ENCODE measurements at regions not wholly inside any gene's neighbourhood (a gene's known extent, or its start where the extent isn't known, plus 50 kb on each side); places are given as distances from the start of the nearest gene placed in this dataset.

GRCh38 chr22:19574247-19574646 lies 50.0 kb upstream of the CLDN5 start:
- DNase-seq (ENCODE audit: insufficient read length, low spot score) (no peak), FAIRE-seq (no peak)

GRCh38 chr22:19576460-19577421 lies 52.5 kb upstream of the CLDN5 start:
- peak; percentile 59 for DNase-seq (ENCODE audit: insufficient read length, low spot score)
- no peak for FAIRE-seq

GRCh38 chr22:19577422-19577966 lies 53.3 kb upstream of the CLDN5 start:
- FAIRE-seq (no peak), DNase-seq (ENCODE audit: insufficient read length, low spot score) (no peak)

- no peak for DNase-seq (ENCODE audit: insufficient read length, low spot score)
- no peak for FAIRE-seq
These were observed 54.2 kb upstream of the CLDN5 start for GRCh38 chr22:19578180-19579004.

GRCh38 chr22:19579115-19579811 lies 55.1 kb upstream of the CLDN5 start:
- FAIRE-seq (no peak), DNase-seq (ENCODE audit: insufficient read length, low spot score) (no peak)

- FAIRE-seq (no peak), DNase-seq (ENCODE audit: insufficient read length, low spot score) (no peak)
These were observed 55.7 kb upstream of the CLDN5 start for GRCh38 chr22:19579880-19580279.

GRCh38 chr22:19580291-19580890 lies 56.2 kb upstream of the CLDN5 start:
- no peak for DNase-seq (ENCODE audit: insufficient read length, low spot score)
- FAIRE-seq, result no peak

- no peak for DNase-seq (ENCODE audit: insufficient read length, low spot score)
- no peak for FAIRE-seq
These were observed 58.0 kb upstream of the CLDN5 start for GRCh38 chr22:19582033-19582693.

GRCh38 chr22:19586922-19587684 lies 62.9 kb upstream of the CLDN5 start:
- FAIRE-seq (no peak), DNase-seq (ENCODE audit: insufficient read length, low spot score) (no peak)

GRCh38 chr22:19590696-19591095 lies 66.5 kb upstream of the CLDN5 start:
- no peak for DNase-seq (ENCODE audit: insufficient read length, low spot score)
- FAIRE-seq, result no peak

GRCh38 chr22:19591568-19591967 lies 67.4 kb upstream of the CLDN5 start:
- no peak for DNase-seq (ENCODE audit: insufficient read length, low spot score)
- no peak for FAIRE-seq

GRCh38 chr22:19592464-19592863 lies 68.3 kb upstream of the CLDN5 start:
- DNase-seq (ENCODE audit: insufficient read length, low spot score) (no peak), FAIRE-seq (no peak)

GRCh38 chr22:19593991-19594569 lies 69.9 kb upstream of the CLDN5 start:
- FAIRE-seq, result no peak
- DNase-seq (ENCODE audit: insufficient read length, low spot score), result no peak

- DNase-seq (ENCODE audit: insufficient read length, low spot score) (no peak), FAIRE-seq (no peak)
These were observed 71.3 kb upstream of the CLDN5 start for GRCh38 chr22:19595532-19595931.

GRCh38 chr22:19596680-19597398 lies 72.6 kb upstream of the CLDN5 start:
- DNase-seq (ENCODE audit: insufficient read length, low spot score) (no peak), FAIRE-seq (no peak)

GRCh38 chr22:19597399-19597735 lies 73.2 kb upstream of the CLDN5 start:
- FAIRE-seq, result no peak
- DNase-seq (ENCODE audit: insufficient read length, low spot score), result no peak

- FAIRE-seq (no peak), DNase-seq (ENCODE audit: insufficient read length, low spot score) (no peak)
These were observed 74.0 kb upstream of the CLDN5 start for GRCh38 chr22:19598054-19598855.
